ENCODE measurements at regions not wholly inside any gene's neighbourhood (a gene's known extent, or its start where the extent isn't known, plus 50 kb on each side); places are given as distances from the start of the nearest gene placed in this dataset.

DNA sequence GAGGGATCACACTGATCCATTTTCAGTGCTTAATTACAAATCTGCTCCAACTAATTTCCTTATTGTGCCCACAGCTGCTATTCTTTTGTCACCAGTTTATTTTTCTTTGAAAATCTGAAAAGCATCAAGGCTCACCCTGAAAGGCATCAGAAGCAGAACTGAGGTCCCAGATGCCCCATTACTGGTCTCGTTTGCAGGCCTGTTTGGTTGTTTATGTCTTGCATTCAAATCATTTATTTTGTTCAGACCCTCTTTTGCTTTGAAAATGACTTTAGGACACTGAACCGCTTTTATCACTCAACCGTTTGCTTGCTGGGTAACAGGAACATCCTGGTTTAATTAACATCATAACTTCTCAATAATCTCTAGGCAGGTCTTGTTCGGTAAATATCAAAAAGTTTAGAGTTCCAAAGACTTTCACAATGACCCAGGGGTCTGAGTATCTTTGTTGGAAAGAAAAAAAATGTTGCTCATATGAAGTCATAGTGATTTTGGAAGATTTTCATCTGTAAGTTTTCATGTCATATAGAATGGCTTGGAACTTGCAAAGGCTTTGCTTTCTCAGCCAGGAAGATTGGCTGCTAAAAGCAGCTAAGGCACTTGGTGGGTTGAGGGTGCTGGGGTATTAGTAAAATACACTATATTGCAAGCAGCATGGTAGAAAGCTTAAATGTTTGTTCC lies 398.3 kb upstream of the NPVF start:
- TF ChIP-seq CTCF (IDR thresholded peaks at IDR 0.05) (no peak), POLR2AphosphoS5 (IDR thresholded peaks at IDR 0.05) (no peak), POLR2A (IDR thresholded peaks at IDR 0.05; ENCODE audit: low read depth) (no peak)
